ENCODE measurements at regions not wholly inside any gene's neighbourhood (a gene's known extent, or its start where the extent isn't known, plus 50 kb on each side); places are given as distances from the start of the nearest gene placed in this dataset.

DNA sequence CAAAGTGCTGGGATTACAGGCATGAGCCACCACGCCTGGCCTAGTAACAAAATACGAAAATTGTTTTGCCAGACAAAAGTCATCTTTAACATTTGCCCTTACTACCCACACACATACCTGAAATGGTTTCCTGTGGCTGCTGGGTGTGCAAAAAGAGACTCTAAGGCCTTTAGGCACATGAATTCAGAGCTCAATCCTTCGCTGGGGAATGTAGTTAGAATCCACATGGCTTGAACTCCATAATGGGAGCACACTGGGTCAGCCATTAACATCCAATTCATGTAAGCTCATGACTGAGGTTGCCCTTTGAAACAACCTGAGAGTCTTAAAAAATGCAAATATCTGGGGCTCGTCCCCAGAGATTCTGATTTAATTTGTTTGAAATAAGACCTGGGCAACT, 87.8 kb downstream of the HPGD start:
- TF ChIP-seq, protein P1, sequence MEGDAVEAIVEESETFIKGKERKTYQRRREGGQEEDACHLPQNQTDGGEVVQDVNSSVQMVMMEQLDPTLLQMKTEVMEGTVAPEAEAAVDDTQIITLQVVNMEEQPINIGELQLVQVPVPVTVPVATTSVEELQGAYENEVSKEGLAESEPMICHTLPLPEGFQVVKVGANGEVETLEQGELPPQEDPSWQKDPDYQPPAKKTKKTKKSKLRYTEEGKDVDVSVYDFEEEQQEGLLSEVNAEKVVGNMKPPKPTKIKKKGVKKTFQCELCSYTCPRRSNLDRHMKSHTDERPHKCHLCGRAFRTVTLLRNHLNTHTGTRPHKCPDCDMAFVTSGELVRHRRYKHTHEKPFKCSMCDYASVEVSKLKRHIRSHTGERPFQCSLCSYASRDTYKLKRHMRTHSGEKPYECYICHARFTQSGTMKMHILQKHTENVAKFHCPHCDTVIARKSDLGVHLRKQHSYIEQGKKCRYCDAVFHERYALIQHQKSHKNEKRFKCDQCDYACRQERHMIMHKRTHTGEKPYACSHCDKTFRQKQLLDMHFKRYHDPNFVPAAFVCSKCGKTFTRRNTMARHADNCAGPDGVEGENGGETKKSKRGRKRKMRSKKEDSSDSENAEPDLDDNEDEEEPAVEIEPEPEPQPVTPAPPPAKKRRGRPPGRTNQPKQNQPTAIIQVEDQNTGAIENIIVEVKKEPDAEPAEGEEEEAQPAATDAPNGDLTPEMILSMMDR (IDR thresholded peaks at IDR 0.05): no peak
- no peak for TF ChIP-seq POLR2A (IDR thresholded peaks at IDR 0.05)
- TF ChIP-seq POLR2AphosphoS5 (IDR thresholded peaks at IDR 0.05; ENCODE audit: insufficient read depth in 1 of 2, low read depth in 1 of 2): no peak

Measured in vagina (tissue), 2 donors.